HG03460 (cell line): ENCODE measurements at regions not wholly inside any gene's neighbourhood (a gene's known extent, or its start where the extent isn't known, plus 50 kb on each side); places are given as distances from the start of the nearest gene placed in this dataset.
"Not testable (repeated sequence)": the region's sequence is repeated elsewhere in the genome, so short reads cannot be mapped to it uniquely, and the experiment has no call there.

ENCODE experiments used
- ATAC-seq: cut with Tn5 transposase; IDR thresholded peaks from one replicate; pipeline ENCODE4 v1.9.1; 2021; ENCODE audit not compliant: unreplicated experiment

DNA sequence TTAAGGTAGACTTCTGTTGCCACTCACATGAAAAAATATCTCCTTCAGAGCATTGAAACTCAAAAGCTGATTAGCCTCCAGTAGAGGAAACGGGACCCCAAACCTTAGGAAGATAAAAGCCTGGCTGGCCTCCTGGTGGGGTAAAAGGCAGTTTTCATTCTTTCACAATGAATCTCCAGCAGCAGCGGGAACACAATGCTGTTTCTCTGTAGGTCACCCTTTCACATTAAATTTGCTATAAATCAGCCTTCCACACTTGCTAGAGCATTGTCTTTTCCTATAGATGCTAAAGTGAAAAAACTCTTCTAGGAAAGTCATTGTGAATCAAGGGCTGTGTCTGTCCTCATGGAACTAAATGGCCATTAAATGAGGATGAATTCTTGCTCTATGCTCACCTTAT is 207.3 kb upstream of the MAGEB2 start:
- no peak for ATAC-seq

DNA sequence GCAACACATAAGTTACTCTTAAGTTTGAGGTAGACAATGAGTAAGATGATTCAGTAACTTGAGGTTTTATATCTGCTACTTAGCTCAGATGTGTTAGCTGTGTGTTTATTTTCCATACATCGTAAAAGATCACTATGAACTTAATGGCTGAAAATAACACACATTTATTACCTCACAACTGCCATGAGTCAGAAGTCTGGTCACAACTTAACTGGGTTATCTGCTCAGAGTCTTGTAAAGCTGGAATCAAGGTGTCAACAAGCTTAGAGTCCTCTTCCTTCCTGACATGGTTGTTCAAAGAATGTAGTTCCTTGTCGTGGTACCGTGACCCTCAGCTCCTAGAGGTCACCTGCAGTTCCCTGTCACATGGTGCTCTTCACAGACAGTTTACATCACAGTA is 204.9 kb upstream of the MAGEB2 start:
- no peak for ATAC-seq

DNA sequence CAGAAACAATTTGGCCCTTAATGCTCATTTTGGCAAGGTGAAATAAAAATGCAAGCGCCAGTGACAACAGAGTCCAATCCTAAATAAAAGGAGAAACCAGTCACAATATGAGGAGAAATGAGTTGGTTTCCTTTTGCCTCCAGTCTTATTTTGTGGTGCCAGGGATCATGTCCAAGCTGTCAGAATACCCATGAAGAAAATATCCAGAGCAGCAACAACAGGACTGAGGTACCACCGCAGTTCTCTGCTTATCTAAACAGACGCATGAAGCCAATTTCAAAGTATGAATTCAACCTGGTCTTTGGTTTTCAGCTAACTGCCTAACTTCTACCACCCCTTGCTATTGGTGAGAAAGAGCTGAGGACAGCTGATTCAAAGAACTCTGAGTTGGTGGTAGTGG is 199.9 kb upstream of the MAGEB2 start:
- no peak for ATAC-seq

DNA sequence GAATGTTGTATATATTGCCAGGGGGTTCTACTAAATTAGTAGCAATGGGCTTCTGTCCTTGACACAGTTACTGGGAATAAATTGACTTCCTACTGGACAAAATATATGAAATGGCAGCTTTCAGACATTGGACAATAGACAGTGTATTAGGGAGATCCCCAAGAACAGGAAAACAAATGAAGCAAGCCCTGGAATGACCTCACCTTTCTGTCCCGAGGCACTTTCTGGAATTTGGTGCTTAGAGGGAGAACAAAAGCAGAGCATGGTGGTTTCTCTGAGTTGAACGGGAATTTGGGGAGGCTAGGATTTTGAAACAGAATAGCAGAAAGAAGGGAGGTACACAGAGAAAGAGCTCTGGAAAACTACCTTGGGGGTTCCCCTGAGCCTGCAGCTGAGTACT is 187.7 kb upstream of the MAGEB2 start:
- ATAC-seq, result no peak

DNA sequence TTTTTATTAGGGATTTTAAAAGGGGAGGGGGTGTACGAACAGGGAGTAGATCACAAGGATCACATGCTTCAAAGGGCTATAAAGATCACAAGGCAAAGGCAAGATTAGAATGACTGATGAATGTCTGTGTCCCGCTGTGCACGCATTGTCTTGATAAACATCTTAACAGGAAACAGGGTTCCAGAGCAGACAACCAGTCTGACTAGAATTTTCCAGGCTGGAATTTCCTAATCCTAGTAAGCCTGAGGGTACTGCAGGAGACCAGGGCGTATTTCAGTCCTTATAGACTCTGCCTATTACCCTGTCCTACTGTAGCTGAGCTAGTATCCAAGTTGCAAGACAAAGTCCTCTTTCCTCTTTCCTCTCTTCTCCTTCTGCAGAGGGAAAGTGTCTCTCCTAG is 179.0 kb upstream of the MAGEB2 start:
- not testable (repeated sequence) for ATAC-seq

DNA sequence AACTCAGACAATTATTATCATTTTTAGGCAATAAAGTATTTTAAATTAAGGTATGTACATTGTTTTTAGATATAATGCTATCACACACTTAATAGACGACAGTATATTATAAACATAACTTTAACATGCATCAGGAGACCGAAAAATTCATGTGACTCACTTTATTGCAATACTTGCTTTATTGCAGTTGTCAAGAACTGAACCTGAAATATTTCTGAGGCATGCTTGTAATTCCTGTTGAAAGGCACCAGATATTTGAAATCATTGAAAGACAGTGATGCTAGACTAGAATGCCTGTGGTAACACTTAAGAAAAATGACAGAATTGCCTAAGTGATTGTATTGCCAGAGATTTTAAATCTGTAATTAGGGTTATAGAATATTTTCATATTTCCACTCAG is 175.6 kb upstream of the MAGEB2 start:
- ATAC-seq, result no peak

DNA sequence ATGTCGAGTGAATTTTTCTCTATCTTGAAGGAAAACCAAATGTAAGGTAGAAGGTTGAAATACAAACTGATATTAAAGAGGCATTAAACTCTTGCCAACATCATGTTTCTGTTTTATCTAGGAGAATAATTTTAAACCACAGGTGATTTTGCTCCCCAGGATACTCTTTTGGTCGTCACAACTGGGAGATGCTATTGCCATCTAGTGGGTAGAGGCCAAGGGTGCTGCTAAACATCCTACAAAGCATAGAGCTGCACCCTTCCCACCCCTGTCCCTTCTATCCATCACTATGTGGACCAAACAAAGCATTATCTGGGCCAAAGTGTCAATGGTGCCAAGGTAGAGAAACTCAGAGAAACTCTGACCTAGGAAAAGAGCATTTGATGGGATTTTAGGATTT is 154.6 kb upstream of the MAGEB2 start:
- no peak for ATAC-seq

DNA sequence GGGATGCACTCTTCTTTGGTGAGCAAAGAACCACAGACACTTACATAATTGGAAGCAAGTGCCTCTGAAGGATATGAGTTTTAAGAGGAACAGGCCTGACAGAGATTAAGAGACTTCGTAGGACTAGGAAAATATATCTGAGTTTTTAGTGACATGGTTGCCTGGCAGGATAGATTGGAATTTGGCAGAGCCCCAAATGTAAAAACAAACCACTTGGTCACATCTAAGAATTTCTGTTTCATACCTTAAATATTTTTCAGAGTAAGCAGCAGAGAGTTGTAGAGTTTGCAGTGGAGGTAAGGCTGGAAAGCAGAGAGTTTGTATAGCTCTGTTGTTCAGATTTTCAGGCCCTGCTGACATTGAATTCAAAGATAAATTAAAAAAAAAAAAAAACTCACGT is 150.1 kb upstream of the MAGEB2 start:
- no peak for ATAC-seq

DNA sequence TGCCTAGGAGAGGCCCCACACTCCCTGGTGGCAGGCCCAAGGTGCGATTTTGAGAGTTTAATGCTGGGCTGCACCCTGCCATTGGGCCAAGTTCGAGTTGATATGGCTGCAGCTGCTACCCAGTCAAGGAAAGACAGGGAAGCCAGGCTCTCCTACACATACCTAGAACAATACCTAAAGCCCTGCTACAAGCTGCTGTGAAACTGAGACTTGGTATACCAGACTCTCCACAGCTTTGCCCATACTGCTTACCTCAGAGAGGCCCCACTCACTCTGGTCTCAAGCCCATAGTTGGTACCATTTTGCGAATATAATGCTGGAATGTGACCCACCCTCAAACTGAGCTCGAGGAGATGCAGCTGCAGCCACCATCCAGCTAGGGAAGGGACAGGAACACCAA is 147.7 kb upstream of the MAGEB2 start:
- no peak for ATAC-seq

DNA sequence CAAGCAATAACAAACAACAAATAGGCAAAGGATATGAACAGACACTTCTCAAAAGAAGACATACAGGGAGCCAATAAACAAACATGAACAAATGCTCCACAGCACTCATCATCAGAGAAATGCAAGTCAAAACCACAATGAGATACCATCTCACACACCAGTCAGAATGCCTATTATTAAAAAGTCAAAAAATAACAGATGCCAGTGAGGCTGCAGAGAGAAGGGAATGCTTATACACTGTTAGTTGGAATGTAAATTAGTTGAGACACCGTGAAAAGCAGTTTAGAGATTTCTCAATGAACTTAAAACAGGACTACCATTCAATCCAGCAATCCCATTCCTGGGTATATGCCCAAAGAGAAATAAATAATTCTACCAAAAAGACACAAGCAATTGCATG is 129.8 kb upstream of the MAGEB2 start:
- ATAC-seq, result no peak

DNA sequence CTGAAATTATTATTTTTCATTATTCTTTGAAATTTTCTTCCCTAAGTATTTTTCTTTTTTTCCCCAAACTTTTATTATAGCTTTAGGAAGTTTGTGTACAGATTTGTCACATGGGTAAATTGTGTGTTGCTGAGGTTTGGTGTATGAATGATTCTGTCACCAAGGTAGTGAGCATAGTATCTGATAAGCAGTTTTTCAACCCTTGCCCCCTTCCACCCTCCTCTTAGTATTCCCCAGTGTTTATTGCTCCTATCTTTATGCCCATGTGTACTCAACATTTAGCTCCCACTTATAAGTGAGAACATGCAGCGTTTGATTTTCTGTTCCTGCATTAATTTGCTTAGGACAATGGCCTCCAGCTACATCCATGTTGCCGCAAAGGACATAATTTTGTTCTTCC is 103.9 kb upstream of the MAGEB2 start:
- ATAC-seq, result no peak

DNA sequence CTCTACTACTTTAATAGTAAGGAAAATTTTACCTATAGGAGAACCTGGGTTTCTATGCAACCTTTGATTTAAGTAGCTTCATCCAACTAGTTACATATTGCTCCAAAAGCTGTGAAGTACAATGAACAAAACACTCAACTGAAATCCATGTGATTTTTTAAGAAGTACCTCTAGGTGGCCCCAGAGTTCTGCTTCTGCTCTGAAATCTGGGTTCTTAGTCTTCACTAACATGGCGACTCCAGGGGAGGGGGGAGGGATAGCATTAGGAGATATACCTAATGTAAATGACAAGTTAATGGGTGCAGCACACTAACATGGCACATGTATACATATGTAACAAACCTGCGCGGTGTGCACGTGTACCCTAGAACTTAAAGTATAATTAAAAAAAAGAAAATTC is 73.4 kb upstream of the MAGEB2 start:
- ATAC-seq, result peak; percentile 73

DNA sequence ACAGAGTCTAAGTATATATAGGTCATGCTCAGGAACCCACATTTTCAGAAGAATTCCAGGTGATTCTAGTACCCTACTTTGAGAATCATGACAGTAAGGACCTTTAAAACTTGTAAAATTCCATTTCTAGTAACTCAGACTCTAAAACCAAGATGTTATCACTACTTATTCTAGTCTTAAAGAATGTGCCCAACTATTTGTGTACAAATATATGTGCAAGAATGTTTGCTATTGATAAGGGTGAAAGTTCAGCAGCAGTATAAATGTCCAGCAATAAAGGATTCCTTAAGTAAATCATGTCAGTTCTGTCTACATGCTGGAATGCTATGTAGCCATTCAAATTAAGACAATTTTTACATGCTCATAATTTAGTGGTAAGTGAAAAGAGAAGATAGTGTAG is 71.1 kb upstream of the MAGEB2 start:
- ATAC-seq, result no peak

DNA sequence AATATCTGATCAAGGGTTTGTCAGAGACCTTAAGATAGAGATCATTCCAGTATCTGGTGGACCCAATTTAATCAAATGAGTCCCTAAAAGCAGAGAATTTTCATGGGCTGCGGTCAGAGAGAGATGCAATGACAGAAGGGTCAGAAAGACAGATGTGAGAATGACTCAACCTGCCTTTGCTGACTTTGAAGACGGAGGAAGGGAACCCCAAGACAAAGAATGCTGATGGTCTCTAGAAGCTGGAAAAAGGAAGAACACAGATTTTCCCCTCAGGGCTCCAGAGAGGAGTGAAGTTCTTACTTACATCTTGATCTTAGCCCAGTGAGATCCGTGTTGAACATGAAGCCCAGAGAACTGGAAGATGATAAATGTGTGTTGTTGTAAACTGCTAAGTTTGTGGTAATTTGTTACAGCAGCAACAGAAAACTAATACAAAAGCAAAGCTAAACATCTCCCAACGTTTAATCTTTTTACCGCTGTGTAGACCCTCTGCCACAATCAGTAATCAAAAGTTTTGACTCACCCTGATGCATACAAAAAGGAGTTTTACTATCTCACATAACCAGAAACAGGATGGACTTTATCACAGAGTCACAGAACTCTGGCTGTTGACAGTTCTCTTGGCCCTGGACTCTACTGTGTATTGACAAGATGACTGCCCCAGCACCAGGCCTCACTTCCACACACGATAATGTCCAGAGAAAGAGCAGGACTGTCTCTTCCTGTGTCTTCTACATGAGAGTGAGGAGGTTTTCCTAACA is 70.2 kb upstream of the MAGEB2 start:
- no peak for ATAC-seq

DNA sequence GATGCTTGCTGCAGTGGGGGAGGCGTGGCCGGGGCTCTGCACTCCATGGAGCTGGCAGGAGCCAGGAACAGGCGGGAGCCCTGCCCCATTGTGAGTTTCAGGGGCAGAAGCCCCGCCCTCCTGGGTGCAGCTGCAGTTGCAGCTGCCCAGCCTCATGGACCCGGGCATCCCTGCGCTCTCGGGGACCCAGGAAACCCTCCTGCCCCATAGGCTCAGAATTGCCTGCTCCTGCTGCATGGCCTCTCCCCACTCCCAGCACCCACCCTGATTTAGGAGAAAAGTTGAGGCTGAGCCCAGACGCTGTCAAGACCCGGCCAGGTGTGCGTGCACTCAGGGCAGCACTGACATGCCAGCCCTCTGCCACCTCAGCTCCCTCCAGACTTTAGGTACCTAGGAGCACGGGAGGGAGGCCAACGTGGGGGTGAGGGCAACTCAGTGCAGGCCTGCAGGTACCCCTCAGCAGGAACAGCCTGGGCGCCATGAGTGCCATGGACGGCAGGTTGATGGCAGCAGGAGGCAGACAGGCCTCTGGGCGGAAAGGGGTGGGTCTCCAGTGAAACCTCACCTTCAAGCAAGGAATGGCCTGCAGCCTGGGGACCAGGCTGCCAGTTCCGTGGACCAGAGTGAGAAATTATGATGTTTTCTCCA is 67.2 kb upstream of the MAGEB2 start:
- no peak for ATAC-seq

DNA sequence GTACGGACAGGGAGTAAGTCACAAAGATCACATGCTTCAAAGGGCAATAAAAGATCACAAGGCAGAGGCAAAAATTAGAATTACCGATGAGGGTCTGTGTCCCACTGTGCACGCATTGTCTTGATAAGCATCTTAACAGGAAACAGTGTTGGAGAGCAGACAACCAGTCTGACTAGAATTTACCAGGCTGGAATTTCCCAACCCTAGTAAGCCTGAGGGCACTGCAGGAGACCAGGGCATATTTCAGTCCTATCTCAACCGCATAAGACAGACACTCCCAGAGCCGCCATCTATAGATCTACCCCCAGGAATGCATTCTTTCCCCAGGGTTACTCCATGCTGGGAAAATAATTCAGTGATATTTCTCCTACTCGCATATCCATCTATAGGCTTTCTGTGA is 66.2 kb upstream of the MAGEB2 start:
- ATAC-seq, result not testable (repeated sequence)

DNA sequence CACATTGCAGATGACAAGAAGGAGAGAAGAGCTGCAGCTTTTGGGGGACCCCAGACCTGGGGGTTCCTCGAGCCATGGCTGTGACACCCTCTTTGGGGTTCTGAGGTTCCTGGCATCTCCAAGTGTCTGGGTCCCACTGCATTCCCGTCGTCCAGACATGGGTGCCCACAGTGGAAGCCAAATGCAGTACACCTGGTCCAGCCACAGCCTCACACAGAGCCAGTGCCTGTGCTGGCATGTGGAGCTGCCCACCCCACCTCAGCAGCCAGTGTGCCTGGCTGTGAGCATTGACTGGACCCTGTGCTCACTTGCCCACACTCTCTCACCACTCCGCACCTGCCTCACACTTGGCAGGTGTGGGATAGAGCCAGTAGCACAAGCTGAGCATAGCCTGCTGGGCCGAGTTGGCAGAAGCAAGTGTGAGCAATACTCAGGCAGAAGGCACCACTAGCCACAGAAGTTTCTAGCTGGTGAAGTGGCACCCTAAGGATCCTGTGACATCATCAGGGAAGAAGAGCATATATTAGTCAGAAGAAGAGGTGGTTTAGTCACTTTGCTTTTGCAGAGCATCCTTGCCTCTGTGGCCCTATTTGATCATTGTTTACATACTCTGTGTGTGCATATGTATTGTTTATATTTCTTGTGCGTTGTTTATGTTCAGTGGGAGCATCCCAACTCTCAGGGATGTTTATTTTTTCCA is 65.0 kb upstream of the MAGEB2 start:
- ATAC-seq, result no peak

DNA sequence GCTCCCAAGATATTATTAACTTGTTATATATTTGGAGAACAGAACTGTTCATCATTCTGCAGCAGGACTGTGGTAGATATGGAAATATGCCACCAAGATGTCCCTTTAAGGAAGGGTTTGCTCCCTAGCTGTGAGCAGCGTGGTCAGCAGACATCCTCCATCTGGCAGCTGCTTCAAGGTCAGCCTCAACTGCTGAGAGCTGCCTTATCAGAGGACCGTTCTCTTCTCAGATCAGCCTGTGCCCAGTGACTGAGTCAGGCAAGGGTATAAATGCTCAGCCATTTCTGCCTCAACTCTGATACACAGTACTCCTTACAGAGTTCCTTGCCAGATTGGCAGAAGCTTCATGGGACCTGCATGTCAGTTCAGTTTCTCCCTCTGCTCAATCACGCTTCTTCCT is 63.4 kb upstream of the MAGEB2 start:
- ATAC-seq, result no peak

DNA sequence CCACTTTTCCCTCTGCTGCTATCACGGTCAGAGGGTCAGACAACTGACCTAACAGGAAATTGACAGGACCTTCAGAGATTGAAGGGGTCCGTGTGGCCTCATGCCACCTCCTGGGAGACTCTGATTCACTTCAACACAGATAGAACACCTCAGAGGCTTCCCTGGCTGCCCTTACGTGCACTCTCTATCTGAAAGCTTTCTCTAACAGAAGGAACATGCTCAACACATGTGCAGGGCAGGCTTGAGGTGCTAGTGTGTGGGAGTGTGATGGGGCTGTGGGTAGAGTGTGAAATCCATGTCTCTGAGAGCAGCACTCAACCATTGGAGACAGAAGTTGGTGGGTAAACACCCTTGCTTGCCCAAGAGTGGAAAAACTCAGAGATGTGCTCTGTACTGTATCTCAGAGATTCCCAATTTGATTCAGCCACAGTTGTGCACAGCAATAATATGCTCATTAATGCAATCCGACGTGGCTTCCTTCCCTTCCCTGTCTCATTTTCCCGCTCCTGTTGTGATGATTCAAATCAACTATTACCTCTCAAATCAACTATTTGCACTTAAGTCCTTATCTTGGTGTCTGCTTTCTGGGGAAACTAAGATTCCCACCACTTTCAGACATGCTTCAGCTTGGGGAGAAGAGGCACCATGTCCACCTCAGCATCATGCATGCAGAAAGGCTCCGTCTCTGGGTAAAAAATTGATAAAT is 62.0 kb upstream of the MAGEB2 start:
- no peak for ATAC-seq

DNA sequence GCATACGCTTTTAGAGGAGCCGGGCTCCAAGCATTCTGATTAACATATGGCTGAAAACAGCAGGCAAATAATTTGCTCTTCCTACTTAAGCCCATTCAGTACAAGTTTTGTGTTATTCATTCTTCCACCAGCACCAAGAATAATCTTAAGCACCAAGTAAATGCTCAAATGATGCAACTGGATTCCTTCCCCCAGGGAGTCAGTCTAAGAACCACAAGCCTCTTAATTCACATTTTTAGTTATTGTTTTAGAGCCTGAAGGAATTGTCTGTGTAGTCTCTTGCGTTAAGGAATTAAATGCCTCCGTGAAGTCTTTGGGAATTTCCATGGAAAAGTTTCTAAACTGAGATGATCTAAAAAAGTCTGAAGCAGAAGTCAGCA is 61.5 kb upstream of the MAGEB2 start:
- ATAC-seq, result no peak

DNA sequence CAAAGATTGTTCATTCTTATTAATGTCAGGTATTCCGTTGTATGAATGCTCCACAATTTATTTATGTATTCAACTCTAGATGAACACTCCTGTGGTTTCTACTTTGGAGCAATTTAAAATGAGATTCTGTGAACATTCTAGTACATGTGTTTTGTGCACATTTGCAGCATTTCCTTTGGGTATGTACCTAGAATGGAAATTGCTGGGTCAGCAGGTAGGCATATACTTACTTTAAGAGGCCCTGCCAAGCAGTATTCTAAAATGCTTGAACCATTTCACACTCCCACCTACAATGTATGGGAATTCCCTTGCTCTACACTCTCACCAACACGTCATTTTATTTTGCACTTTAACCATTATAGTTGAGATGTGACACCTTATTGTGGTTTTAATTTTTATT is 59.4 kb upstream of the MAGEB2 start:
- no peak for ATAC-seq
